ENCODE measurements at regions not wholly inside any gene's neighbourhood (a gene's known extent, or its start where the extent isn't known, plus 50 kb on each side); places are given as distances from the start of the nearest gene placed in this dataset.

DNA sequence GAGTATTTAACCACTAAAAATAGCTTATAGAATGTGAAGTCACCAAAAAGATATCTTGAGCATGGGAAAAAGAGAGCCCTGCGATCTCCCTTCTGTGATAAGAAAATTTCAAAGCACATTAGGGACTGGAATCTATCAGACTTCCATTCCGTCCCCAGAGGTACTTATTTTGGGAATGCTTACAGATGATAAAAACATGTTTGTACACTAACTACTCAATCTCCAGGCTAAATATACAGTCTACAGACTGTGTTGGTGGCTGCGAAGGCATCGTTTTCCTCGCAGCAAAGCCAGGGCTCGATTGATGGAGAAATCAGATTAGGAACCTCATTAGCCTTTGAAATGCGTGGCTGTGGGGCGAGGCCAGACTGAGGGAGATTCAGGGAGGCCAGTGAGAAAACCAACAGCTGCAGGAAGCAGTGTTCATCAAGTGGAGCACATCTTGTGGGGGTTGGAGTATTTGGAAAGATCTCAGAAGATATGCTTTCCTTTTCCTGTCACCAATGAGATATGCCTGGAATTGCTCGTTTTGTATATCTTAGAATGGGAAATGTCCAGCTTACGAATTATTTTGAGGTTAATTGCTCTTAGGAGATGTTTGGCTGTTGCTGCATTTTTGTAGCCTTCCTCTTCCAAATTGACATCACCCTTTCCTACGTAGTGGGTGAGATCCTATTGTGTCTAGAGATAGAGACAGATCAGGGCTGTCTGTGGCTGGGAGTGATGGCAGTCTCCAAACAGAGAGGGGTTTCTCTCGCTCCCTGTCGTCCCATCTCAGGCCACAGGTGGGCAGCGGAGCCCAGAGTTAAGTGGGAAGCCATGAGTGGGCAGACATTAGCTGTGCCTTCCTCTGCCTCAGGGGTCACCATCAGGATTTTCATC is 224.9 kb upstream of the FAT1 start:
- DNase-seq (no peak), ATAC-seq (no peak)
- Mint-ChIP-seq H3K9me3 (ENCODE audit: insufficient read depth) (peaks cover 8% of the 10 kb centered on the region), H3K4me1 (ENCODE audit: low read depth) (no peaks in the 10 kb centered on the region), H3K27ac (no peak overlapping the region), H3K4me3 (no peak overlapping the region), H3K36me3 (ENCODE audit: low read depth) (no peaks in the 10 kb centered on the region), H3K27me3 (ENCODE audit: low read depth) (no peaks in the 10 kb centered on the region)
- ChIA-PET CTCF (no interaction called here), POLR2A (no interaction called here)

DNA sequence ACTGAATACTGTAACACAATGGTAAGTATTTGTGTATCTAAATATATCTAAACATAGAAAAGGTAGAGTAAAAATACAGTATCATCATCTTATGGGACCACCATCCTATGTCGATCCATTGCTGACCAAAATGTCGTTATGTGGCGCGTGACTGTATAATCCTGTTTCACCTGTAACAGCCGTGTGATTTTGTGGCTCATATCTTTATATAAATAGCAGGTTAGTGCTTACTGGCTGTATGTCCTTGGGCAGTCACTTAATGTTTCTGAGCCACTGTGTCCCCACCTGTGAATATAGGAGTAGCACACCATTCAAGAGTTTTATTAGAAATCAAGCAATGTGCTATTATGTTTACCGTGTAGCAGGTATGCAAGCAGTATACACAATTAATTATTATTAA is 226.2 kb upstream of the FAT1 start:
- ChIA-PET POLR2A (no interaction called here), CTCF (no interaction called here)
- no peaks in the 10 kb centered on the region for H3K36me3 Mint-ChIP-seq (ENCODE audit: low read depth)
- H3K4me3 Mint-ChIP-seq, result no peak overlapping the region
- H3K9me3 Mint-ChIP-seq (ENCODE audit: insufficient read depth), result peaks cover 8% of the 10 kb centered on the region
- no peak for DNase-seq
- no peaks in the 10 kb centered on the region for H3K4me1 Mint-ChIP-seq (ENCODE audit: low read depth)
- no peak for ATAC-seq
- H3K27me3 Mint-ChIP-seq (ENCODE audit: low read depth), result no peaks in the 10 kb centered on the region
- H3K27ac Mint-ChIP-seq, result no peak overlapping the region

DNA sequence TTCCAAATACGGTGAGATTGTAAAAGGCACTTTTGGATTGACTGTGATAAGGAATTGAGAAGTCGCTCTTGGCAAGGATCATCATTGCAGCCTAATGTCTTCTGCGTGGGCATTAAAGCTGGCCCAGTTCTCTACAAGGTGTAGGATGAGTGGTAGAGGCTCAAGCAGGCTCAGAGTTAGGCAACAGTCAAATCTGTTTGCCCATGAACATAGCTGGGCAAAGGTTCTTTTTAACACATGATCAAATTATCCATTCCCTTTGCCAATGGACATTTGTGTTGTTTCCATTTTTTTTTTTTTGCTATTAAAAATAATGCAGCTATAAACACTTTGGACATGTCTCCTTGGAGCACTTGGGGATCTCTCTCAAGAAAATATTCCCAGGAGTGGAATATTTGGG is 229.1 kb upstream of the FAT1 start:
- H3K36me3 Mint-ChIP-seq (ENCODE audit: low read depth), result no peaks in the 10 kb centered on the region
- H3K27ac Mint-ChIP-seq, result no peak overlapping the region
- H3K9me3 Mint-ChIP-seq (ENCODE audit: insufficient read depth), result peaks cover 11% of the 10 kb centered on the region
- no peak overlapping the region for H3K4me3 Mint-ChIP-seq
- H3K4me1 Mint-ChIP-seq (ENCODE audit: low read depth), result no peaks in the 10 kb centered on the region
- H3K27me3 Mint-ChIP-seq (ENCODE audit: low read depth), result no peaks in the 10 kb centered on the region
- CTCF ChIA-PET, result no interaction called here
- POLR2A ChIA-PET, result no interaction called here
- DNase-seq (no peak), ATAC-seq (no peak)

DNA sequence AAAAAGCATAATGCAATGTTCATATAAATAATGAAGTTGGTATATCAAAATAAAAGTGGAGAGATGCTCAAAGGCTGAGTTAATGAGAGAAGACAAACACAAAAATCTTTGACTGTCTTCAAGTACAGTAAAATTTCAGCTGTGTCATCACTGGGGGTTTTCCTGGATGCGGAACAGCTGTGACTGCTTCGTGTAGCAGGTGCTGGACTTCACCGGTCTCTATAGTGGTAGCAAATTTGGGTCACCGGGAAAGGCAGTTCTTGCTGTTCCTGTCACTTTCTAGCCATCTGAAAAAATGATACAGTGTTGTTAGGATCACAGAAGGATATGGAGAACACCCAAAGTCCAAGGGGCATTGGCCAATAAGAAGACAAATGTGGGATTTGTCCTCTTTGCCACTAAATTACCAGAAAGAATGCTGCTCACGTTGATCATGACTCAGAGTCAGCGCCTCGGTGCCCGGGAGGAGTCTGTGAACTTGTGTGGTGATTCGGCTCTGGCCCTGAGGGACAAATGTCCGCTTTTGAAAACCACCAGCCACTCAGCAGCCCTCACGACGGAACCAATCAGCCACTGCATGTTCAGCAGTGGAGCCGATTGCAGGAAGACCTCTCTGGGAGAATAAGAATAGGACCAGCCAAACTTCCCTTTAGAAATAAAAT is 230.1 kb upstream of the FAT1 start:
- ChIA-PET POLR2A (no interaction called here), CTCF (no interaction called here)
- no peak for DNase-seq
- no peaks in the 10 kb centered on the region for H3K36me3 Mint-ChIP-seq (ENCODE audit: low read depth)
- no peak for ATAC-seq
- peaks cover 14% of the 10 kb centered on the region for H3K9me3 Mint-ChIP-seq (ENCODE audit: insufficient read depth)
- no peak overlapping the region for H3K27ac Mint-ChIP-seq
- no peak overlapping the region for H3K4me3 Mint-ChIP-seq
- no peaks in the 10 kb centered on the region for H3K4me1 Mint-ChIP-seq (ENCODE audit: low read depth)
- H3K27me3 Mint-ChIP-seq (ENCODE audit: low read depth), result no peaks in the 10 kb centered on the region

DNA sequence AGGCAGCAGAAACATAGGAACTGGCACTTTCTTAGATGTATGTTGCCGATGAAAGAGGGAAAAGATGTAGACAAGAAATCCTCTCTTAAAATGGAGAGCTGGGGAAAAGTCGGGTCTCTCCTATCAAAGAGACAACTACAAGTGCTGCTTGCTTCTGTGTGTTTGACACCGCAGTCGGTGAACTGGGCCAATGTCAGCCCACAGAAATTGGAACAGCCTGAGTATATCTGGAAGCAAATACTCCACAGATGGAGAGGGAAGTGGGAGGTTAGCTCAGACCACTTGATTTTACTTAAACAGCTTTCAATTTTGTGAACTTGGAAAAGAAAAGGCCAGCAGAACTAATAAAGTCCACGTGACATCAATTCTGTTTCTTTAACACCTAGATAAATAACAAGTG is 230.9 kb upstream of the FAT1 start:
- Mint-ChIP-seq H3K27ac (no peak overlapping the region), H3K4me3 (no peak overlapping the region), H3K9me3 (ENCODE audit: insufficient read depth) (peaks cover 14% of the 10 kb centered on the region), H3K4me1 (ENCODE audit: low read depth) (no peaks in the 10 kb centered on the region), H3K36me3 (ENCODE audit: low read depth) (no peaks in the 10 kb centered on the region), H3K27me3 (ENCODE audit: low read depth) (no peaks in the 10 kb centered on the region)
- POLR2A ChIA-PET, result no interaction called here
- ATAC-seq (no peak), DNase-seq (no peak)
- CTCF ChIA-PET, result no interaction called here

DNA sequence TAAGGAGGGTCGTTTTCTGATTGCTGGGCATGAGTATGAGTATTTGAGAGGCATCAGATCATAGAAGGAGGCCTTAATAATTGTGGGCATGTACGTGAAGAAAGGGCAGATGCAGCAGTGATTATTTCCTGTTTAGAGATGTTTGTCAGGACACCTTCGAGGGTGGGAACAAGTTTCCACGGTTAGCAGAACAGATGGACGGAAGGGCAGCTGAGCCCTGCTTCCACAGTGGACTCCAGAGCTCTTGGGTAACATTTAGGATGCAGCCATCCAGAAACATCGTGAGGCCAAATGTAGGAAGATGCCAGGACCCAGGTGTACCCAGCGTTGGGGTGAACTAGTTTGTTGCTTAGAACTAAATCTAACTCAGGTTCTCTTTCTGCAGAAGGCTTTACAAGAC is 231.3 kb upstream of the FAT1 start:
- Mint-ChIP-seq H3K4me1 (ENCODE audit: low read depth) (no peaks in the 10 kb centered on the region), H3K4me3 (no peak overlapping the region), H3K9me3 (ENCODE audit: insufficient read depth) (peaks cover 14% of the 10 kb centered on the region), H3K27ac (no peak overlapping the region), H3K27me3 (ENCODE audit: low read depth) (no peaks in the 10 kb centered on the region), H3K36me3 (ENCODE audit: low read depth) (no peaks in the 10 kb centered on the region)
- no peak for ATAC-seq
- ChIA-PET POLR2A (no interaction called here), CTCF (no interaction called here)
- DNase-seq, result no peak

DNA sequence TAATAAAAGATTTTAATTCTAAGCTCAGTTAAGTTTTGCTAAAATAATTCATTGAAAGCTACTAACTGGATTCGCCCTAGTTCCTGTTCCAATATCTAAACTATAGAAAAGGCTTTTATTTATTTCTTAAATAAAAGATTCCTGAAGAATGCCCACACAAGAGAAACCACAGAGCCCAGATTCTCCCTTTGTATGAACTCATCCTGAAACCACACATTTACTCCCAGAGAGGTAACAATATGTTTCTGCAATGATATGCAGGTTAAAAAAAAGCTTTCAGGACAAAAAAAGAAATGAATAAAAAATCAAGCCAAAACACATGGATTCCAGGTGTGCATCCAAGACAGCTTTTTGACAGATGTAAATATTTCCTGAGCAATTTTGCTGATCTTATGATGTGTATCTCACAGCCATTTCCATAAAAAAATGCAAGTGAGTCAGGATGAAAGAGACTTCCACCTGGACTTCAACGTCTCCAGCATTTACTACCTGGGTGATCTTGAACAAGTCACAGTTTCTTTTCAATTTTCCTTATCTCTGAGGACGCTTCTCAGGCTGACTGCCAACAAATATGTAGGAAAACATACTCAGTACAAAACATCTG is 234.4 kb upstream of the FAT1 start:
- H3K36me3 Mint-ChIP-seq (ENCODE audit: low read depth), result no peaks in the 10 kb centered on the region
- no peaks in the 10 kb centered on the region for H3K27me3 Mint-ChIP-seq (ENCODE audit: low read depth)
- H3K9me3 Mint-ChIP-seq (ENCODE audit: insufficient read depth), result peaks cover 11% of the 10 kb centered on the region
- DNase-seq (no peak), ATAC-seq (no peak)
- no peaks in the 10 kb centered on the region for H3K4me1 Mint-ChIP-seq (ENCODE audit: low read depth)
- no peak overlapping the region for H3K27ac Mint-ChIP-seq
- no peak overlapping the region for H3K4me3 Mint-ChIP-seq
- ChIA-PET CTCF (no interaction called here), POLR2A (no interaction called here)

DNA sequence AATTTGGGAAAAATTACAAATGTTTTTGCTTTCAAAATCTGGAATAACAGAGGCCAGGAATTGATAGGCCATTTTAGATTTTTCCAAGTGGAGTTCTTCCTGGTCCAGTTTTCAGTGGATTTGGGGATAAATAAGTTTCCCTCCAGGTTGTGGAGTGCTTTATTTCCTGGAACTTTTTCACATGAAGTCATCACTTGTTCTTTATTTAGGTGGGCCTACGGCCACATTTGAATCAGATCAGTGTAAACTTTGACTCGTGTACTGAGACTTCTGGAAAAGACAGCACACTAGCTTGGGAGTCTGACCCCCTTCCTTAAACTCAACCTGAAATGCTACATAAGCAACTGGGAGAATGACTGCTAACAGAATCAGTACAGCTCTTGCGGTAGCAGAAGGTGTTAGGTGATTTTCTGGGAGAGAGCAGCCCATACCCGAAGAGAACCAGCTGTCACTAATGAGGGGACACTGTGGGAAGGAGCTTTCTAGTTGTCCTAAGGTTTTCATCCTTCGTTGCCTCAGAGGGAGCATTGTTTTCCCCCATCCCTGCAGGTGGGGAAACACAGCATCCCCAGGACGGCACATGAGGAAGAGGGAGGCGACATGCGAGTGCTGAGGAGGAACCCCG is 235.2 kb upstream of the FAT1 start:
- ATAC-seq (no peak), DNase-seq (no peak)
- ChIA-PET POLR2A (no interaction called here), CTCF (no interaction called here)
- Mint-ChIP-seq H3K4me1 (ENCODE audit: low read depth) (no peaks in the 10 kb centered on the region), H3K4me3 (no peak overlapping the region), H3K27ac (no peak overlapping the region), H3K27me3 (ENCODE audit: low read depth) (no peaks in the 10 kb centered on the region), H3K36me3 (ENCODE audit: low read depth) (no peaks in the 10 kb centered on the region), H3K9me3 (ENCODE audit: insufficient read depth) (peaks cover 11% of the 10 kb centered on the region)

DNA sequence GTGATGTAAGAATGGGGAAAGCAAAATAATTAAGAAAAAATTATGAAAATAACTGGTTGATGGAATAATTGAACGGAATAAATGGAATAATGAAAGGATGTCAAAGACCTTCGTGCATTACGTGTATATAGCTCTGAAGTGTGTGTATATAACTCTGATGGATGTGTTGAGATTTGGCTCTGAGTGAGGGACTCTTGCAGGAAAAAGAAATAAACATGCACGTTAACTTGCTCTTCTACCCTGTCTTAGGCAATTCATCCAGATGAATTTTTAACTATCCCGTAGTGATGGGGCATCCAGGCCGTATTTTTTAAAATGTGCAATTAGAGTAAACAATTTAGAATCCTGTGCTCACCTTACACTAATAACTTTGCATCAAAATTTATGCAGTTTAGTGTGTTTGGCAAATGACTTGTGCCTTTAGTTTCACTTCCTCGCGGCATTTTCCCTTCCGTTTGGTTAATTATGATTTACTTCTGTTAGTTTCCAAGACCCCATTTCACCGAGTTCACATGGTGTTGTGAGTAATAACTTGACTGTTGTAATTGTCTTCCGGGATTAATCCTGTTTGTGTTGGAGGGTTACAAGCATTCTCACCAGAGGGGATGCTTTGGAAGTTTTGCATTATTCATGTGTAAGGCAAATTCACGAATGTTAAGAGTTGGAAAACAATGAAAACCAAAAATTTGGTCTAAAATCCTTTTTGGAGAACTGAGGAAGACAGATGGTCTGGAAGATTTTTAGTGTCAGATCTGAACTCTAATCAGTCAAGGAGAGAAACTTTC is 256.5 kb upstream of the FAT1 start:
- Mint-ChIP-seq H3K4me3 (no peak overlapping the region), H3K36me3 (ENCODE audit: low read depth) (no peaks in the 10 kb centered on the region), H3K27me3 (ENCODE audit: low read depth) (no peaks in the 10 kb centered on the region), H3K27ac (no peak overlapping the region), H3K9me3 (ENCODE audit: insufficient read depth) (no peaks in the 10 kb centered on the region), H3K4me1 (ENCODE audit: low read depth) (no peaks in the 10 kb centered on the region)
- DNase-seq, result no peak
- ATAC-seq, result no peak
- ChIA-PET CTCF (no interaction called here), POLR2A (no interaction called here)

DNA sequence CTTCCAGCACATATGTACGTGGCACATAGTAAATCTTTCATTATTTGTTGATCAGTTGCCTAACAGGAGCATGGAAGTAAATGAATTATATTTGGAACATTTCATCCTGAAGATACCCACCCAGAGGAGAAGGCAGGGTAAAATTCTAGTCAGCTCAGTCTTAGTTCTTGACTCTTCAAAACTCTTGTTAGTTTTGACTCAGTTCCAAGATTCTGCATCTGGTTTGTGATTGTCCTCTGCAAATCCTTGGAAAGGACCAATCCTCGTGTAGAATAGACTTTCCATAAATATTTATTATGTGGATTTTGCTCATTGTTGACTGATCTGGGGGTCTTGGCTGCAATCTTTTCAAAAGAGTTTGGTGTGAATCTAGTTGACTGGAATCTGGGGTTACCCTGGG is 257.5 kb upstream of the FAT1 start:
- CTCF ChIA-PET, result no interaction called here
- H3K27me3 Mint-ChIP-seq (ENCODE audit: low read depth), result no peaks in the 10 kb centered on the region
- DNase-seq (no peak), ATAC-seq (no peak)
- H3K9me3 Mint-ChIP-seq (ENCODE audit: insufficient read depth), result no peaks in the 10 kb centered on the region
- no peaks in the 10 kb centered on the region for H3K36me3 Mint-ChIP-seq (ENCODE audit: low read depth)
- H3K27ac Mint-ChIP-seq, result no peak overlapping the region
- POLR2A ChIA-PET, result no interaction called here
- H3K4me1 Mint-ChIP-seq (ENCODE audit: low read depth), result no peaks in the 10 kb centered on the region
- H3K4me3 Mint-ChIP-seq, result no peak overlapping the region

DNA sequence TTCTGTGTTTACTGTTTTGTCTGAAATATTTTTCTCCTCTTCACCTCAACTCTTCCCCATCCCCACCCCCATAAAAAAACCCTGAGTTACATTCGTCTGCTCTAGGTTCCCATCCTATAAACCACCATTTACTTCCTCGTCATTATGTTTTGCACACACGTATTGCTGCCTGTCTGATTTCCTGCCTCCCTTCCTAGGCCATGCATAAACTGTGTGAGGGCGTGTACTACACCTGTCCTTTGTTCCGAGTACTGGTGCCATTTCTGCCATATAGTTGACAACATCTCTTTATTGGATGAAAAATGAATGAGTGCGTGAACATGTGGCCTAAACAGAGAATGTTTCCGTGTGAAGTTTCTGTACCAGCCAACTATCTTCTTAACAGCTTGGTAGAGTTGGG is 258.5 kb upstream of the FAT1 start:
- no peaks in the 10 kb centered on the region for H3K27me3 Mint-ChIP-seq (ENCODE audit: low read depth)
- no peaks in the 10 kb centered on the region for H3K9me3 Mint-ChIP-seq (ENCODE audit: insufficient read depth)
- ChIA-PET POLR2A (no interaction called here), CTCF (no interaction called here)
- ATAC-seq (no peak), DNase-seq (no peak)
- H3K4me1 Mint-ChIP-seq (ENCODE audit: low read depth), result no peaks in the 10 kb centered on the region
- H3K27ac Mint-ChIP-seq, result no peak overlapping the region
- H3K4me3 Mint-ChIP-seq, result no peak overlapping the region
- H3K36me3 Mint-ChIP-seq (ENCODE audit: low read depth), result no peaks in the 10 kb centered on the region
